Fibroblast of mammary gland (primary cell): ENCODE measurements at regions not wholly inside any gene's neighbourhood (a gene's known extent, or its start where the extent isn't known, plus 50 kb on each side); places are given as distances from the start of the nearest gene placed in this dataset.

ENCODE experiments used
- DNase-seq: peaks from one replicate; pipeline ENCODE4 v3.0.0-alpha.2; 2010; ENCODE audit warnings: low read depth
- H3K4me3 ChIP-seq: 2 replicates; pipeline ENCODE4 v1.5.1; 2011; ENCODE audit warnings: low read depth, mild to moderate bottlenecking, low read length, moderate library complexity; ENCODE audit not compliant: control insufficient read depth
- CTCF ChIP-seq: conservative IDR thresholded peaks from 2 replicates; pipeline ENCODE4 v1.5.1; 2011; ENCODE audit warnings: low read depth, low read length, inconsistent platforms; ENCODE audit not compliant: control insufficient read depth, insufficient read depth

- no peak for DNase-seq
- no peak for TF ChIP-seq CTCF
- no peak overlapping the region for H3K4me3 ChIP-seq
Measured at GRCh38 chr10:130430852-130431704, 294.9 kb downstream of the GLRX3 start.

- H3K4me3 ChIP-seq = no peak overlapping the region
- TF ChIP-seq CTCF = no peak
- no peak for DNase-seq
Measured at GRCh38 chr10:130432271-130432670, 296.1 kb downstream of the GLRX3 start.

GRCh38 chr10:130432850-130433249, 296.7 kb downstream of the GLRX3 start:
- TF ChIP-seq CTCF = no peak
- DNase-seq = no peak
- no peak overlapping the region for H3K4me3 ChIP-seq

- DNase-seq = no peak
- no peak for TF ChIP-seq CTCF
Measured at GRCh38 chr10:130434446-130435385, 298.5 kb downstream of the GLRX3 start.

GRCh38 chr10:130435961-130436360, 299.8 kb downstream of the GLRX3 start:
- DNase-seq = no peak
- TF ChIP-seq CTCF = no peak
- no peak overlapping the region for H3K4me3 ChIP-seq

More at GRCh38 chr10:130434446-130435385, 298.5 kb downstream of the GLRX3 start:
- no peak overlapping the region for H3K4me3 ChIP-seq

GRCh38 chr10:130438861-130439260, 302.7 kb downstream of the GLRX3 start:
- no peak for TF ChIP-seq CTCF
- DNase-seq = no peak
- no peak overlapping the region for H3K4me3 ChIP-seq
